SU-DHL-6 (cell line): ENCODE measurements at regions not wholly inside any gene's neighbourhood (a gene's known extent, or its start where the extent isn't known, plus 50 kb on each side); places are given as distances from the start of the nearest gene placed in this dataset.

Experiments
- H2AFZ ChIP-seq: fragments of 200-600 bp; sonication (generic); 2 replicates; pipeline ENCODE4 v1.6.1; 2014; ENCODE audit warnings: low read depth, mild to moderate bottlenecking, moderate library complexity, mixed read lengths, antibody characterized with exemption, low read length; ENCODE audit not compliant: severe bottlenecking
- H3F3A ChIP-seq: fragments of 200-600 bp; shearing (Covaris generic); 2 replicates; pipeline ENCODE4 v1.6.0; 2016; ENCODE audit warnings: antibody characterized with exemption, mild to moderate bottlenecking; ENCODE audit not compliant: insufficient read depth
- H3K27ac ChIP-seq: fragments of 200-600 bp; sonication (generic); 2 replicates; pipeline ENCODE4 v1.5.1; 2016; ENCODE audit warnings: low read depth, mild to moderate bottlenecking, low read length, moderate library complexity, mixed read lengths
- H3K27me3 ChIP-seq: fragments of 200-600 bp; sonication (generic), shearing (Covaris generic); 2 replicates; pipeline ENCODE4 v1.6.0; 2014; ENCODE audit warnings: mild to moderate bottlenecking, low read length
- H3K36me3 ChIP-seq: fragments of 200-600 bp; sonication (generic); 2 replicates; pipeline ENCODE4 v1.6.1; 2014; ENCODE audit warnings: mild to moderate bottlenecking, low read length, mixed read lengths
- H3K4me2 ChIP-seq: fragments of 300-600, 200-600 bp; shearing (Covaris generic), sonication (generic); 2 replicates; pipeline ENCODE4 v1.6.0; 2014; ENCODE audit warnings: low read length, low read depth, mild to moderate bottlenecking; ENCODE audit not compliant: poor library complexity, severe bottlenecking
- H3K4me3 ChIP-seq: fragments of 200-600 bp; sonication (generic); 2 replicates; pipeline ENCODE4 v1.5.1; 2014; ENCODE audit warnings: antibody characterized with exemption, low read length, mild to moderate bottlenecking, mixed read lengths; ENCODE audit not compliant: insufficient read depth, poor library complexity, severe bottlenecking
- H3K79me2 ChIP-seq: fragments of 200-600 bp; sonication (generic); 2 replicates; pipeline ENCODE4 v1.6.1; 2014; ENCODE audit warnings: mild to moderate bottlenecking, low read length, moderate library complexity; ENCODE audit not compliant: insufficient read depth
- H3K9ac ChIP-seq: fragments of 200-600 bp; sonication (generic); 2 replicates; pipeline ENCODE4 v1.7.0; 2014; ENCODE audit warnings: mild to moderate bottlenecking, low read length
- H3K9me2 ChIP-seq: fragments of 200-600 bp; sonication (generic); replicated peaks from 2 replicates; pipeline ENCODE4 v1.6.1; 2014; ENCODE audit warnings: low read length; ENCODE audit not compliant: insufficient read depth
- H3K9me3 ChIP-seq: fragments of 200-600 bp; sonication (generic); 2 replicates; pipeline ENCODE4 v1.6.1; 2014; ENCODE audit warnings: low read length, mixed read lengths; ENCODE audit not compliant: insufficient read depth
- H4K20me1 ChIP-seq: fragments of 200-600 bp; sonication (generic); 2 replicates; pipeline ENCODE4 v1.6.1; 2014; ENCODE audit warnings: low read depth, mild to moderate bottlenecking, antibody characterized with exemption, low read length, moderate library complexity, mixed read lengths
- CTCF ChIP-seq: fragments of 200-600 bp; sonication (generic); IDR thresholded peaks from one replicate; pipeline ENCODE4 v1.5.1; 2017; ENCODE audit warnings: antibody characterized with exemption, mild to moderate bottlenecking, low read length, moderate library complexity; ENCODE audit not compliant: insufficient read depth, poor library complexity, severe bottlenecking
- EZH2phosphoT487 ChIP-seq: fragments of 200-600 bp; sonication (generic), shearing (Covaris generic); conservative IDR thresholded peaks from 2 replicates; pipeline ENCODE4 v1.6.1; 2018; ENCODE audit warnings: mild to moderate bottlenecking, antibody characterized with exemption, low read length, moderate library complexity, mixed read lengths

GRCh38 chr18:78402440-78402839 lies 577.2 kb upstream of the SALL3 start:
- no peak overlapping the region for H3K4me3 ChIP-seq
- H3F3A ChIP-seq, result no peaks in the 10 kb centered on the region
- H3K36me3 ChIP-seq, result no peaks in the 10 kb centered on the region
- H3K9ac ChIP-seq, result no peak overlapping the region
- H3K9me3 ChIP-seq, result no peaks in the 10 kb centered on the region
- H2AFZ ChIP-seq, result no peak overlapping the region
- no peak overlapping the region for H3K27ac ChIP-seq
- no peaks in the 10 kb centered on the region for H3K27me3 ChIP-seq
- no peak overlapping the region for H3K4me2 ChIP-seq
- no peaks in the 10 kb centered on the region for H4K20me1 ChIP-seq
- H3K79me2 ChIP-seq, result no peaks in the 10 kb centered on the region
- TF ChIP-seq EZH2phosphoT487 (no peak), CTCF (no peak)
- no peaks in the 10 kb centered on the region for H3K9me2 ChIP-seq

GRCh38 chr18:78402966-78403365 lies 576.7 kb upstream of the SALL3 start:
- Histone ChIP-seq H3K9me3 (no peaks in the 10 kb centered on the region), H2AFZ (no peak overlapping the region)
- no peak for TF ChIP-seq CTCF
- TF ChIP-seq EZH2phosphoT487, result no peak

GRCh38 chr18:78403371-78403770 lies 576.2 kb upstream of the SALL3 start:
- no peaks in the 10 kb centered on the region for H4K20me1 ChIP-seq
- no peak overlapping the region for H3K9ac ChIP-seq
- TF ChIP-seq EZH2phosphoT487 (no peak), CTCF (no peak)
- H3K9me3 ChIP-seq, result no peaks in the 10 kb centered on the region
- no peaks in the 10 kb centered on the region for H3K27me3 ChIP-seq
- no peaks in the 10 kb centered on the region for H3K9me2 ChIP-seq
- H3K79me2 ChIP-seq, result no peaks in the 10 kb centered on the region
- H3K36me3 ChIP-seq, result no peaks in the 10 kb centered on the region
- no peak overlapping the region for H3K27ac ChIP-seq
- H3K4me3 ChIP-seq, result no peak overlapping the region
- H2AFZ ChIP-seq, result no peak overlapping the region
- H3K4me2 ChIP-seq, result no peak overlapping the region
- no peaks in the 10 kb centered on the region for H3F3A ChIP-seq

More at GRCh38 chr18:78402966-78403365, 576.7 kb upstream of the SALL3 start:
- H3K27me3 ChIP-seq, result no peaks in the 10 kb centered on the region
- H3K9me2 ChIP-seq, result no peaks in the 10 kb centered on the region
- H3K9ac ChIP-seq, result no peak overlapping the region
- no peak overlapping the region for H3K4me2 ChIP-seq
- no peaks in the 10 kb centered on the region for H4K20me1 ChIP-seq
- H3K79me2 ChIP-seq, result no peaks in the 10 kb centered on the region
- no peak overlapping the region for H3K27ac ChIP-seq
- H3K36me3 ChIP-seq, result no peaks in the 10 kb centered on the region
- H3K4me3 ChIP-seq, result no peak overlapping the region
- no peaks in the 10 kb centered on the region for H3F3A ChIP-seq
